ENCODE measurements at regions not wholly inside any gene's neighbourhood (a gene's known extent, or its start where the extent isn't known, plus 50 kb on each side); places are given as distances from the start of the nearest gene placed in this dataset.

DNA sequence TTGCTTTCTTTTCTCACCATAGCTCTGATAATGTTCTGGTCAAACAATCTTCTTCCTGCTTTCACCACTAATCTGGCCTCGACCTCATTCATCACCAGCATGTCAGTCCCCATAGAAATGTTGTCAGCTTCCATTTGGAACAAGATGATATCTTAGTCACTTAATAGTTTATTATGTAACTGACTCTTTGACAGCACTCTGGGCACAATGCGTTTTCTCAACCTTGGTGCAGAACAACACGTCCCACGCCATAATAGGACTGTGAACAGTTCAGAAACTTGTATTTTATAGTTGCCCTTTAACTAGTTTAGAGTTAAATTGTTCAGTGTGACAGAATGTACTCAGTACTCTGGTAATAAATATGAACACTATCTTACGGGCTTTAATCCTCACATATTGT lies 106.0 kb downstream of the MC4R start:
- WGBS, 2 donors = 59 to 67% methylated on average over 5 of the region's 5 CpGs
- no peak overlapping the region for H3K4me3 ChIP-seq
- peaks cover 0 to 2% (median 0%) of the 10 kb centered on the region in 4 donors for H3K9me3 ChIP-seq (ENCODE audit: control insufficient read depth in 4 of 4, insufficient read depth in 3 of 4, low read length in 3 of 4)
- no peak overlapping the region for H3K27ac ChIP-seq (ENCODE audit: low read depth in 1 of 2, low read length in 1 of 2)
- H3K4me1 ChIP-seq (ENCODE audit: control insufficient read depth in 5 of 5, insufficient read depth in 5 of 5, low read length in 5 of 5) = peaks cover 0 to 1% (median 0%) of the 10 kb centered on the region in 5 donors
- DNase-seq (no peak), ATAC-seq (ENCODE audit: insufficient read depth, low FRiP score) (no peak)
- no peaks in the 10 kb centered on the region for H3K36me3 ChIP-seq (ENCODE audit: control insufficient read depth in 4 of 4, insufficient read depth in 4 of 4, low read length in 4 of 4)
- TF ChIP-seq, protein P1, sequence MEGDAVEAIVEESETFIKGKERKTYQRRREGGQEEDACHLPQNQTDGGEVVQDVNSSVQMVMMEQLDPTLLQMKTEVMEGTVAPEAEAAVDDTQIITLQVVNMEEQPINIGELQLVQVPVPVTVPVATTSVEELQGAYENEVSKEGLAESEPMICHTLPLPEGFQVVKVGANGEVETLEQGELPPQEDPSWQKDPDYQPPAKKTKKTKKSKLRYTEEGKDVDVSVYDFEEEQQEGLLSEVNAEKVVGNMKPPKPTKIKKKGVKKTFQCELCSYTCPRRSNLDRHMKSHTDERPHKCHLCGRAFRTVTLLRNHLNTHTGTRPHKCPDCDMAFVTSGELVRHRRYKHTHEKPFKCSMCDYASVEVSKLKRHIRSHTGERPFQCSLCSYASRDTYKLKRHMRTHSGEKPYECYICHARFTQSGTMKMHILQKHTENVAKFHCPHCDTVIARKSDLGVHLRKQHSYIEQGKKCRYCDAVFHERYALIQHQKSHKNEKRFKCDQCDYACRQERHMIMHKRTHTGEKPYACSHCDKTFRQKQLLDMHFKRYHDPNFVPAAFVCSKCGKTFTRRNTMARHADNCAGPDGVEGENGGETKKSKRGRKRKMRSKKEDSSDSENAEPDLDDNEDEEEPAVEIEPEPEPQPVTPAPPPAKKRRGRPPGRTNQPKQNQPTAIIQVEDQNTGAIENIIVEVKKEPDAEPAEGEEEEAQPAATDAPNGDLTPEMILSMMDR (IDR thresholded peaks at IDR 0.05; ENCODE audit: control extremely low read depth, extremely low read depth) = no peak
- no peaks in the 10 kb centered on the region for H3K27me3 ChIP-seq (ENCODE audit: control insufficient read depth in 3 of 3, insufficient read depth in 3 of 3, low read length in 2 of 3)
- no peak overlapping the region for H3K9ac ChIP-seq (ENCODE audit: insufficient read depth in 1 of 2, low read length in 2 of 2)

DNA sequence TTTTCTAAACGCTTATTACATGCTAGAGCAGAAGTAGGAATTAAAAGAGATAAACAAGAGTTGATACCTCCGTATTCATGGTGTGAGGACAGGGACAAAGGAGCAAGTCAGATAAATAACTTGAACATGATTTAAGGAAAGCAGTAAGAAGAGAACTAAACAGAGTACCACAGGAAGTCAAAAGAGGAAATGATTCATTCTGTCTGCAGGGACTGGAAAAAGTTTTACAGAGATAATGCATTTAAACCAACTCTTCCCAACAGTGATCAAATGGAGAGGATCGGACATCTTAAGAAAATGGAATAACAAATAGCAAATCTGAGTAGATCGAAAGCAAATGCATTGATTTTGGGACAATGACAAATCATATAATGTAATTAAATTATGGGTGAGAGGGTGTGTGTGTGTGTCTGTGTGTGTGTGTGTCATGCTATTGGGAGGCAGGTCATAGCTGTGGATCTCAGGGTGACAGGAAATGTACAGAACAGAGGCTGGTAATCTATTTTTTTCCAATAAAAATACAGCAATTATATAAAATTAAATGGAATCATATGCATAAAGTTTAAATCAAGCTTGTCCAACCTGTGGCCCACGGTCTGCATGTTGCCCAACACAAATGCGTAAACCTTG lies 113.4 kb downstream of the MC4R start:
- no peaks in the 10 kb centered on the region for H3K27me3 ChIP-seq (ENCODE audit: control insufficient read depth in 3 of 3, insufficient read depth in 3 of 3, low read length in 2 of 3)
- TF ChIP-seq, protein P1 (IDR thresholded peaks at IDR 0.05; ENCODE audit: control extremely low read depth, extremely low read depth) = no peak
- no peaks in the 10 kb centered on the region for H3K9me3 ChIP-seq (ENCODE audit: control insufficient read depth in 4 of 4, insufficient read depth in 3 of 4, low read length in 3 of 4)
- no peak overlapping the region for H3K9ac ChIP-seq (ENCODE audit: insufficient read depth in 1 of 2, low read length in 2 of 2)
- DNase-seq (no peak), ATAC-seq (ENCODE audit: insufficient read depth, low FRiP score) (no peak)
- H3K4me3 ChIP-seq = no peak overlapping the region
- H3K36me3 ChIP-seq (ENCODE audit: control insufficient read depth in 4 of 4, insufficient read depth in 4 of 4, low read length in 4 of 4) = no peaks in the 10 kb centered on the region
- 58 to 74% methylated on average over 6 of the region's 6 CpGs for WGBS, 2 donors
- no peak overlapping the region for H3K27ac ChIP-seq (ENCODE audit: low read depth in 1 of 2, low read length in 1 of 2)
- H3K4me1 ChIP-seq (ENCODE audit: control insufficient read depth in 5 of 5, insufficient read depth in 5 of 5, low read length in 5 of 5) = no peaks in the 10 kb centered on the region

DNA sequence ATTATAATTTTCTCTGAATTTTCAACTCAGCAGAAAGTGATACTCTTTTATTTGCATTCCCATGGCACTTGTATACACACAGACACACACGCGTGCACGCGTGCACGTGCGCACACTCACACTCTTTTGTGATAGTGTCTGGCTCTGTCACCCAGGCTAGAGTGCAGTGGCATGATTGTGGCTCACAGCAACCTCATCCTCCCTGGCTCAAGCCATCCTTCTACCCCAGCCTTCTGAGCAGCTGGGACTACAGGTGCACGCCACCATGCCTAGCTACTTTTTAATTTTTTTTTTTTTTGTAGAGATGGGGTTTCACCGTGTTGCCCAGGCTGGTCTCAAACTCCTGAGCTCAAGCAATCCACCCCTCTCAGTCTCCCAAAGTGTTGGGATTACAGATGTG lies 123.2 kb downstream of the MC4R start:
- 94 to 95% methylated on average over 8 of the region's 8 CpGs for WGBS, 2 donors
- ATAC-seq (ENCODE audit: insufficient read depth, low FRiP score) (no peak), DNase-seq (no peak)
- no peaks in the 10 kb centered on the region for H3K4me1 ChIP-seq (ENCODE audit: control insufficient read depth in 5 of 5, insufficient read depth in 5 of 5, low read length in 5 of 5)
- no peaks in the 10 kb centered on the region for H3K27me3 ChIP-seq (ENCODE audit: control insufficient read depth in 3 of 3, insufficient read depth in 3 of 3, low read length in 2 of 3)
- no peak overlapping the region for H3K27ac ChIP-seq (ENCODE audit: low read depth in 1 of 2, low read length in 1 of 2)
- TF ChIP-seq, protein P1 (IDR thresholded peaks at IDR 0.05; ENCODE audit: control extremely low read depth, extremely low read depth) = no peak
- H3K9ac ChIP-seq (ENCODE audit: insufficient read depth in 1 of 2, low read length in 2 of 2) = no peak overlapping the region
- no peaks in the 10 kb centered on the region for H3K36me3 ChIP-seq (ENCODE audit: control insufficient read depth in 4 of 4, insufficient read depth in 4 of 4, low read length in 4 of 4)
- H3K4me3 ChIP-seq = no peak overlapping the region
- H3K9me3 ChIP-seq (ENCODE audit: control insufficient read depth in 4 of 4, insufficient read depth in 3 of 4, low read length in 3 of 4) = no peaks in the 10 kb centered on the region
